WI38 (cell line): ENCODE measurements at regions not wholly inside any gene's neighbourhood (a gene's known extent, or its start where the extent isn't known, plus 50 kb on each side); places are given as distances from the start of the nearest gene placed in this dataset.

ENCODE experiments used
- H3K4me3 ChIP-seq: 2 replicates; pipeline ENCODE4 v1.5.1; 2011; ENCODE audit warnings: low read depth, mild to moderate bottlenecking, control low read depth, low read length
- TF ChIP-seq, protein P1 (sequence below): IDR thresholded peaks from 2 replicates; pipeline ENCODE4 v1.5.1; 2012; ENCODE audit warnings: low read depth, mild to moderate bottlenecking, control low read depth, low read length

DNA sequence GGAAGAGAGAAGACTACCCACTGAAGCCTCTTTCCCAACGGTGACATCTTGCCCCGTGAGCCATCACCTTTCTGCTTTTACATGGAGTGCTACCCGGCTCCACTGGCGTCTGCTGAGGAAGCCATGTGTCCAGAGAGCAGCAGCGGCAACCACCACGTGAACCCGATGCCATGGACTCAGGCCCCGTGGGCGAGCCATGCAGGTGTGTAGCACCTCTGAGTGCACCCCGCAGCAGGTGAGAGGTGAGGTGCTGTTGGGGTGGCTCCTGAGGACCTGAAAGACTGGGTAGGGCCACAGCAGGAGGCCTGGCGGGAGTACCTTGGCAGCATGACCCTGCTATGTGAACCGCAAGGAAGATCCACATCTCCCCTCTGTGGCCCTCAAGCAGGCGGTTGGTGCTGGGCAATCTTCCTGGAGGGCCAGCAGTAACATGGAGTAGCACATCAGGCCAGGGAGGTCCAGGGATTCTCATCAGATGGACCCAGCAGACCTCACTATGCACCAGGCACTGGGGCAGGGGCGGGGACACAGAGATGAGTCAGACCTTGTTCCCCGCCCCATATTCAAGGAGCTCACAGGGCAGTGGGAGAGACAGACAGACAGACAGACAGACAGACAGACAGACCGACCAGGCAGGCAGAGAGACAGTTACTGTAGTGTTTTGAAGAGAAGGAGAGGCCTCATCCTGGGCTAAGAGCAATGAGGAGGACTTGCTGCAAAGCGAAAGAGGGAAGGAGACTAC, 129.6 kb downstream of the PAPOLA start:
- TF ChIP-seq, protein P1, sequence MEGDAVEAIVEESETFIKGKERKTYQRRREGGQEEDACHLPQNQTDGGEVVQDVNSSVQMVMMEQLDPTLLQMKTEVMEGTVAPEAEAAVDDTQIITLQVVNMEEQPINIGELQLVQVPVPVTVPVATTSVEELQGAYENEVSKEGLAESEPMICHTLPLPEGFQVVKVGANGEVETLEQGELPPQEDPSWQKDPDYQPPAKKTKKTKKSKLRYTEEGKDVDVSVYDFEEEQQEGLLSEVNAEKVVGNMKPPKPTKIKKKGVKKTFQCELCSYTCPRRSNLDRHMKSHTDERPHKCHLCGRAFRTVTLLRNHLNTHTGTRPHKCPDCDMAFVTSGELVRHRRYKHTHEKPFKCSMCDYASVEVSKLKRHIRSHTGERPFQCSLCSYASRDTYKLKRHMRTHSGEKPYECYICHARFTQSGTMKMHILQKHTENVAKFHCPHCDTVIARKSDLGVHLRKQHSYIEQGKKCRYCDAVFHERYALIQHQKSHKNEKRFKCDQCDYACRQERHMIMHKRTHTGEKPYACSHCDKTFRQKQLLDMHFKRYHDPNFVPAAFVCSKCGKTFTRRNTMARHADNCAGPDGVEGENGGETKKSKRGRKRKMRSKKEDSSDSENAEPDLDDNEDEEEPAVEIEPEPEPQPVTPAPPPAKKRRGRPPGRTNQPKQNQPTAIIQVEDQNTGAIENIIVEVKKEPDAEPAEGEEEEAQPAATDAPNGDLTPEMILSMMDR: no peak
- H3K4me3 ChIP-seq: no peak overlapping the region

- TF ChIP-seq, protein P1: no peak
- no peak overlapping the region for H3K4me3 ChIP-seq
Measured at GRCh38 chr14:96632363-96632758, 130.2 kb downstream of the PAPOLA start.

DNA sequence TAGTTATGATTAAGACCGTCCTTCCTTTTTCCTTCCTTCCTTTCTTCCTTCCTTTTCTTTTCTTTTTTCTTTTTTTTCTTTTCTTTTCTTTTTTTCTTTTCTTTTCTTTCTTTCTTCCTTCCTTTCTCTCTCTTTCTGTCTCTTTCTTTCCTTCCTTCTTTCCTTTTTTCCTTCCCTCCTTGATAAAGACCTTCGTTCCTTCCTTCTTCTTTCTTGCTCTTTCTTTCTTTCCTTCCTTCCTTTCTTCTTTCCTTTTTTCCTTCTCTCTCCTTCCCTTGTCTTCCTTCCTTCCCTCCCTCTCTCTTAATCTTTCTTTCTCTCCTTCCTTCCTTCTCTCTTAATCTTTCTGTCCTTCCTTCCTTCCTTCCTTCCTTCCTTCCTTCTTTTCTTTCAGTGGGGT, 130.9 kb downstream of the PAPOLA start:
- no peak overlapping the region for H3K4me3 ChIP-seq
- TF ChIP-seq, protein P1: no peak

DNA sequence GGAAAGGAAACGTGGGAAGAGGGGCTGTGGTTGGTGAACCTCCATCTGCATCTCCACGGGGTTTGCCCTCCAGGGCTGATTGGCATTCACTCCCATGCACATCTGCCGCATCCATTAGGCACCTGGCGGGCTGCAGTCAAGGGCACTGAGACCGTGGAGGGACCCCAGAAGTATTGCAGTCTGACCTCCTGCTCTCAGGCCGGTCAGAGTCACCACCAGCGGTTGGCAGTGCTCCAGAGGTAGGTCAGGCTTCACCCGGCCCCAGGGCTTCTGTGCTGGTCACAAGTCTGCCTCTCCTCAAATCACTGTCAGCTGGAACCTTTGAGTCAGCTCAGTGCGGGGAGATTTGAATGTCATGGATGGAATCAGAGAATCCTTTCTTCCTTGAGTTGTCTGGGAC, 132.3 kb downstream of the PAPOLA start:
- TF ChIP-seq, protein P1: no peak

GRCh38 chr14:96634896-96635295, 132.7 kb downstream of the PAPOLA start:
- no peak overlapping the region for H3K4me3 ChIP-seq
- TF ChIP-seq, protein P1: no peak

More for the DNA sequence above, 132.3 kb downstream of the PAPOLA start:
- no peak overlapping the region for H3K4me3 ChIP-seq

- H3K4me3 ChIP-seq: no peak overlapping the region
- TF ChIP-seq, protein P1: no peak
Measured at GRCh38 chr14:96635850-96636249, 133.7 kb downstream of the PAPOLA start.

GRCh38 chr14:96637521-96637920, 135.3 kb downstream of the PAPOLA start:
- TF ChIP-seq, protein P1: no peak
- H3K4me3 ChIP-seq: no peak overlapping the region
